CD4-positive, alpha-beta T cell (primary cell): ENCODE measurements at regions not wholly inside any gene's neighbourhood (a gene's known extent, or its start where the extent isn't known, plus 50 kb on each side); places are given as distances from the start of the nearest gene placed in this dataset.

Experiments used
- ATAC-seq: fragments of 200-7000 bp; cut with Tn5 transposase; one replicate; pipeline ENCODE4 v1.10.0; 2022; ENCODE audit warnings: mild to moderate bottlenecking; ENCODE audit not compliant: poor library complexity
- CTCF ChIA-PET: fragments of 350-600 bp; sonication (Branson Sonifier 250); formaldehyde crosslinking; loops from one replicate; lab custom pipeline; 2021; ENCODE audit warnings: antibody characterized with exemption, inconsistent platforms; lab: Charles Lee
- POLR2A ChIA-PET: fragments of 350-600 bp; sonication (Branson Sonifier 250); formaldehyde crosslinking; loops from one replicate; lab custom pipeline; 2021; ENCODE audit warnings: antibody characterized with exemption, inconsistent platforms; lab: Charles Lee
- DNase-seq, 14 experiments: peaks; one replicate each; pipeline ENCODE4 v3.0.0-alpha.2; 2013 to 2020; ENCODE audit warnings: mixed read lengths in 2 of 14
- H3K27ac ChIP-seq, 2 donors: one replicate each; pipeline versions ENCODE4 v1.5.1 to v1.7.0; 2013; ENCODE audit warnings: low read length in 2 of 2, low read depth in 1 of 2, mild to moderate bottlenecking in 1 of 2
- H3K27me3 ChIP-seq, 2 experiments: 1 replicate in 1 of 2; 2 replicates in 1 of 2; pipeline versions ENCODE4 v1.6.1 to v1.7.0; 2013; ENCODE audit warnings: low read length in 2 of 2, control low read depth in 1 of 2, mild to moderate bottlenecking in 1 of 2, moderate library complexity in 1 of 2; ENCODE audit not compliant: insufficient read depth in 2 of 2, control insufficient read depth in 1 of 2
- H3K36me3 ChIP-seq: one replicate; pipeline ENCODE4 v1.6.1; 2013; ENCODE audit warnings: low read length, control low read depth; ENCODE audit not compliant: insufficient read depth
- H3K4me1 ChIP-seq: one replicate; pipeline ENCODE4 v1.6.1; 2013; ENCODE audit warnings: low read length, control low read depth; ENCODE audit not compliant: insufficient read depth
- H3K4me3 ChIP-seq: one replicate; pipeline ENCODE4 v1.5.1; 2013; ENCODE audit warnings: mild to moderate bottlenecking, low read length, moderate library complexity
- H3K9me3 ChIP-seq, 2 experiments: 1 replicate in 1 of 2; 2 replicates in 1 of 2; pipeline versions ENCODE4 v1.6.1 to v1.7.0; 2013; ENCODE audit warnings: low read length in 2 of 2, mild to moderate bottlenecking in 2 of 2, control low read depth in 1 of 2, moderate library complexity in 1 of 2; ENCODE audit not compliant: control insufficient read depth in 1 of 2, insufficient read depth in 1 of 2
- H3K27ac Mint-ChIP-seq: one replicate; pipeline ENCODE4 v1.8.0; 2020; ENCODE audit warnings: mixed read lengths
- H3K27me3 Mint-ChIP-seq: one replicate; pipeline ENCODE4 v1.8.0; 2021; ENCODE audit warnings: mixed read lengths
- H3K36me3 Mint-ChIP-seq: one replicate; pipeline ENCODE4 v1.8.0; 2021; ENCODE audit warnings: low read depth, mixed read lengths
- H3K4me1 Mint-ChIP-seq: one replicate; pipeline ENCODE4 v1.8.0; 2021; ENCODE audit warnings: low read depth, mixed read lengths
- H3K4me3 Mint-ChIP-seq: one replicate; pipeline ENCODE4 v1.8.0; 2020; ENCODE audit warnings: mild to moderate bottlenecking, mixed read lengths
- H3K9me3 Mint-ChIP-seq: one replicate; pipeline ENCODE4 v1.8.0; 2020; ENCODE audit warnings: mixed read lengths
- CTCF ChIP-seq: fragments of 200-600 bp; IDR thresholded peaks from one replicate; pipeline ENCODE4 v1.8.0; 2022; ENCODE audit warnings: antibody characterized with exemption, mild to moderate bottlenecking
- intact Hi-C, 2 experiments: fragments of 100-400 bp; cut with DNase I in 1 of 2; cut with micrococcal nuclease in 1 of 2; formaldehyde crosslinking; loops; one replicate each; pipeline versions ENCODE4 v1.15.1 to v1.9.0; 2023 to 2025; cut with DNase I, micrococcal nuclease

GRCh38 chr5:143533475-143533874 lies 130.0 kb upstream of the NR3C1 start:
- no peaks in the 10 kb centered on the region for H3K27me3 Mint-ChIP-seq
- POLR2A ChIA-PET, result no interaction called here
- ATAC-seq (no peak), DNase-seq (no peak)
- H3K36me3 Mint-ChIP-seq, result no peaks in the 10 kb centered on the region
- no peaks in the 10 kb centered on the region for H3K4me1 Mint-ChIP-seq
- peaks cover 0 to 9% of the 10 kb centered on the region in 2 experiments for H3K9me3 ChIP-seq
- H3K27me3 ChIP-seq, result no peaks in the 10 kb centered on the region
- no peak overlapping the region for H3K4me3 ChIP-seq
- H3K27ac Mint-ChIP-seq, result no peak overlapping the region
- TF ChIP-seq CTCF, result no peak
- CTCF ChIA-PET, result interaction anchor here (0.7 kb wide), 1 partner anchor 52 kb away, joined by 3 read pairs; no protein-coding TSS in a partner anchor
- no peaks in the 10 kb centered on the region for H3K36me3 ChIP-seq
- intact Hi-C loops, result no loop called here
- H3K9me3 Mint-ChIP-seq, result no peaks in the 10 kb centered on the region
- H3K4me1 ChIP-seq, result no peaks in the 10 kb centered on the region
- no peak overlapping the region for H3K4me3 Mint-ChIP-seq
- H3K27ac ChIP-seq, result no peak overlapping the region

- no peaks in the 10 kb centered on the region for H3K4me1 Mint-ChIP-seq
- ChIA-PET CTCF (no interaction called here), POLR2A (no interaction called here)
- H3K4me3 Mint-ChIP-seq, result no peak overlapping the region
- H3K9me3 ChIP-seq, result peaks cover 0 to 4% of the 10 kb centered on the region in 2 experiments
- H3K4me3 ChIP-seq, result no peak overlapping the region
- ATAC-seq (no peak), DNase-seq (no peak)
- intact Hi-C loops, result no loop called here
- no peak for TF ChIP-seq CTCF
- H3K4me1 ChIP-seq, result no peaks in the 10 kb centered on the region
- H3K27ac ChIP-seq, result no peak overlapping the region
- no peaks in the 10 kb centered on the region for H3K27me3 ChIP-seq
- H3K36me3 ChIP-seq, result no peaks in the 10 kb centered on the region
- H3K27ac Mint-ChIP-seq, result no peak overlapping the region
- no peaks in the 10 kb centered on the region for H3K9me3 Mint-ChIP-seq
- peaks cover 4% of the 10 kb centered on the region for H3K27me3 Mint-ChIP-seq
- no peaks in the 10 kb centered on the region for H3K36me3 Mint-ChIP-seq
Observed at GRCh38 chr5:143527808-143528207, 124.3 kb upstream of the NR3C1 start.

- ChIA-PET POLR2A (no interaction called here), CTCF (interaction anchor here (1.2 to 2.1 kb wide), 2 partner anchors 22 to 53 kb away, joined by 3 to 5 read pairs; no protein-coding TSS in a partner anchor)
- no peak for ATAC-seq
- H3K4me3 ChIP-seq, result no peak overlapping the region
- no peaks in the 10 kb centered on the region for H3K4me1 ChIP-seq
- H3K4me3 Mint-ChIP-seq, result no peak overlapping the region
- intact Hi-C loops, result no loop called here
- H3K4me1 Mint-ChIP-seq, result no peaks in the 10 kb centered on the region
- H3K9me3 Mint-ChIP-seq, result no peaks in the 10 kb centered on the region
- no peaks in the 10 kb centered on the region for H3K36me3 Mint-ChIP-seq
- peaks cover 4% of the 10 kb centered on the region for H3K27me3 Mint-ChIP-seq
- no peaks in the 10 kb centered on the region for H3K27me3 ChIP-seq
- no peak overlapping the region for H3K27ac ChIP-seq
- TF ChIP-seq CTCF, result no peak
- no peak for DNase-seq
- no peak overlapping the region for H3K27ac Mint-ChIP-seq
- no peaks in the 10 kb centered on the region for H3K9me3 ChIP-seq
- no peaks in the 10 kb centered on the region for H3K36me3 ChIP-seq
Observed at GRCh38 chr5:143525176-143525575, 121.7 kb upstream of the NR3C1 start.
